ENCODE measurements at regions not wholly inside any gene's neighbourhood (a gene's known extent, or its start where the extent isn't known, plus 50 kb on each side); places are given as distances from the start of the nearest gene placed in this dataset.

DNA sequence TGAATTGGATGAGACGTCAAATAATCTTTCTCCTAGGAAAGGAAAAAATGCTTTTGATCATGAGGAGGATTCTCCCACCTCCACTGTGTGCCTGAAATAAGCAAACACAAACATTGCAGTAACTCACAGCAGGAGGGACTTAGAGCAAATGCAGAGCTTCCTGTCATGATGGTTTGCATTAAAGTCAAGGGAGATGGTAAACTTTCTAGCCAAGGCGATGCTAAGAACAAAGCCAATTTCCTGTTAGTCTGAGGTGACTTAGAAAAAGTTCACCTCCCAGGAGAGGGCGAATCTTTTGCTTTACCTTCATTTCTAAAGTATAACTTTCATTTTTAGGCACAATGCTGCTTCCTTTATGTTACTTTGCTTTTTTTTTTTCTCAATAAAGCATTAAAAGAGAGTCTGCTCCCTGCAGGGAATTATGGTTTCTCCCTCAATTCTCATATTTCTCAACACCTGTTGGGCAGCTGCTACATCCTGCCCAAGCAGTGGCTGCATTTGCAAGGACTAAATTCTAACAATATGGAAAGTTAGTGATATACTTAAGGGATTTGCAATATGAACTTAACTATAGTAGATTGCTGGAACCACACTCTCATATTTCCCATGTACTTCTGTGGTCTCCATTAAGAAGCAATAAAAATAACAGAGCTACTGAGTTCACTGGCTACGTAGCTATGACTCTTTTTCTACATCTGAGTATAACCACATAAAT, 175.6 kb downstream of the PCTP start:
- TF ChIP-seq GATA2 (IDR thresholded peaks at IDR 0.05; ENCODE audit: low read depth, low read length): no peak
- TF ChIP-seq GATA3 (IDR thresholded peaks at IDR 0.05; ENCODE audit: low read depth, low read length): no peak
